SK-N-SH treated with all-trans-retinoic acid at 6 μM for 48 hours (cell line): ENCODE measurements at regions not wholly inside any gene's neighbourhood (a gene's known extent, or its start where the extent isn't known, plus 50 kb on each side); places are given as distances from the start of the nearest gene placed in this dataset.

Experiments
- ATAC-seq: fragments of 200-7000 bp; cut with Tn5 transposase; 3 replicates; pipeline ENCODE4 v1.9.1; 2020; ENCODE audit warnings: mild to moderate bottlenecking, moderate library complexity
- ARNTL ChIP-seq: fragments of 450-650 bp; formaldehyde crosslinking; IDR thresholded peaks from 2 replicates; pipeline ENCODE4 v1.5.0; 2020; ENCODE audit warnings: low read depth, mild to moderate bottlenecking, moderate library complexity, borderline replicate concordance
- BACH2 ChIP-seq: fragments of 250-450 bp; sonication (Bioruptor Pico); IDR thresholded peaks from 2 replicates; pipeline ENCODE4 v1.9.0; 2021; ENCODE audit warnings: mild to moderate bottlenecking, borderline replicate concordance
- CREB5 ChIP-seq: fragments of 250-450 bp; sonication (Bioruptor Pico); IDR thresholded peaks from 2 replicates; pipeline ENCODE4 v1.5.1; 2020; ENCODE audit warnings: low read depth, mild to moderate bottlenecking, moderate library complexity
- CSDC2 ChIP-seq: fragments of 250-450 bp; sonication (Bioruptor Pico); IDR thresholded peaks from 2 replicates; pipeline ENCODE4 v1.5.0; 2020; ENCODE audit warnings: mild to moderate bottlenecking, moderate library complexity
- CSRNP3 ChIP-seq: fragments of 250-450 bp; sonication (Bioruptor Pico); IDR thresholded peaks from 2 replicates; pipeline ENCODE4 v1.5.1; 2021; ENCODE audit warnings: mild to moderate bottlenecking, moderate library complexity
- ESRRG ChIP-seq: fragments of 250-450 bp; sonication (Bioruptor Pico); IDR thresholded peaks from 2 replicates; pipeline ENCODE4 v1.6.1; 2021; ENCODE audit warnings: mild to moderate bottlenecking
- GLIS3 ChIP-seq: fragments of 250-450 bp; sonication (Bioruptor Pico); IDR thresholded peaks from 2 replicates; pipeline ENCODE4 v1.5.0; 2020; ENCODE audit warnings: mild to moderate bottlenecking, moderate library complexity
- OSR1 ChIP-seq: fragments of 250-450 bp; sonication (Bioruptor Pico); IDR thresholded peaks from 2 replicates; pipeline ENCODE4 v1.8.0; 2022; ENCODE audit warnings: moderate library complexity, mild to moderate bottlenecking, inconsistent platforms
- PATZ1 ChIP-seq: fragments of 250-450 bp; sonication (Bioruptor Pico); IDR thresholded peaks from 2 replicates; pipeline ENCODE4 v1.8.0; 2020; ENCODE audit warnings: mild to moderate bottlenecking, moderate library complexity, borderline replicate concordance
- SNAI2 ChIP-seq: fragments of 250-450 bp; sonication (Bioruptor Pico); IDR thresholded peaks from 2 replicates; pipeline ENCODE4 v1.5.0; 2020; ENCODE audit warnings: mild to moderate bottlenecking, moderate library complexity
- TCF4 ChIP-seq: fragments of 250-450 bp; sonication (Bioruptor Pico); IDR thresholded peaks from 2 replicates; pipeline ENCODE4 v1.8.0; 2021; ENCODE audit warnings: mild to moderate bottlenecking, moderate library complexity, borderline replicate concordance
- TOX ChIP-seq: fragments of 250-450 bp; sonication (Bioruptor Pico); IDR thresholded peaks from 2 replicates; pipeline ENCODE4 v1.8.0; 2021; ENCODE audit warnings: mild to moderate bottlenecking, moderate library complexity, borderline replicate concordance
- TSHZ2 ChIP-seq: fragments of 250-450 bp; sonication (Bioruptor Pico); IDR thresholded peaks from 2 replicates; pipeline ENCODE4 v1.5.0; 2020; ENCODE audit warnings: mild to moderate bottlenecking, moderate library complexity
- ZC3H10 ChIP-seq: fragments of 250-450 bp; sonication (Bioruptor Pico); IDR thresholded peaks from 2 replicates; pipeline ENCODE4 v1.5.1; 2021; ENCODE audit warnings: mild to moderate bottlenecking, moderate library complexity
- ZFP3 ChIP-seq: fragments of 250-450 bp; sonication (Bioruptor Pico); IDR thresholded peaks from 2 replicates; pipeline ENCODE4 v1.5.0; 2020; ENCODE audit warnings: mild to moderate bottlenecking, moderate library complexity
- ZFP30 ChIP-seq: fragments of 450-650 bp; formaldehyde crosslinking; IDR thresholded peaks from 2 replicates; pipeline ENCODE4 v1.5.0; 2022; ENCODE audit warnings: mild to moderate bottlenecking, moderate library complexity
- ZNF565 ChIP-seq: fragments of 450-650 bp; formaldehyde crosslinking; conservative IDR thresholded peaks from 2 replicates; pipeline ENCODE4 v1.5.0; 2020; ENCODE audit warnings: low read depth, mild to moderate bottlenecking, moderate library complexity
- ZNF70 ChIP-seq: fragments of 450-650 bp; formaldehyde crosslinking; IDR thresholded peaks from 2 replicates; pipeline ENCODE4 v1.5.0; 2020; ENCODE audit warnings: mild to moderate bottlenecking, moderate library complexity
- ZNF8 ChIP-seq: fragments of 450-650 bp; formaldehyde crosslinking; IDR thresholded peaks from 2 replicates; pipeline ENCODE4 v1.5.0; 2020; ENCODE audit warnings: mild to moderate bottlenecking, moderate library complexity
- TF ChIP-seq, protein P1 (sequence below): fragments of 250-450 bp; sonication (Bioruptor Pico); IDR thresholded peaks from 2 replicates; pipeline ENCODE4 v1.8.0; 2021; ENCODE audit warnings: low read depth, mild to moderate bottlenecking, moderate library complexity, borderline replicate concordance

DNA sequence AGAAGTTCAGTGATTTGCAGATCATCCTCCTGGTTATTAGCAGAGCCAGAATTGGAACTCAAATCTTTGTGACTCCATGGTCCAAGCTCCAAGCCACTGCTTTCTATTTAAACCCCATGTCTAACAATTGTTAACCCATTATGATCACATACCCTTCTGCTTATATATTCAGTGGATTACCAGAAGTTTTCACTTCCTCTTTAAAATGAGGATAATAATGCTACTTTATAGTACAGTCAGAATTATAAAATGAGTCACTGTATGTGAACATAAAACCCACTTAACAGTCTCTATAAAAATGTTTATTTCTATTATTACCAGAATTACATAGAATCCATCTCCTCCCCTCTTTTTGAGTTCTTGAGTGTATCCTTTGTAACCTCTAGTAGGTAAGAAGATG is 550.7 kb upstream of the DPPA4 start:
- TF ChIP-seq CSRNP3 (no peak), ZNF565 (no peak), ZFP30 (CRISPR knock-in tag) (no peak), PATZ1 (CRISPR knock-in tag) (no peak), ESRRG (CRISPR knock-in tag) (no peak), GLIS3 (CRISPR knock-in tag) (no peak), CREB5 (CRISPR knock-in tag) (no peak), TSHZ2 (CRISPR knock-in tag) (no peak), TCF4 (CRISPR knock-in tag) (no peak), SNAI2 (no peak), ZC3H10 (CRISPR knock-in tag) (no peak)
- TF ChIP-seq, protein P1, sequence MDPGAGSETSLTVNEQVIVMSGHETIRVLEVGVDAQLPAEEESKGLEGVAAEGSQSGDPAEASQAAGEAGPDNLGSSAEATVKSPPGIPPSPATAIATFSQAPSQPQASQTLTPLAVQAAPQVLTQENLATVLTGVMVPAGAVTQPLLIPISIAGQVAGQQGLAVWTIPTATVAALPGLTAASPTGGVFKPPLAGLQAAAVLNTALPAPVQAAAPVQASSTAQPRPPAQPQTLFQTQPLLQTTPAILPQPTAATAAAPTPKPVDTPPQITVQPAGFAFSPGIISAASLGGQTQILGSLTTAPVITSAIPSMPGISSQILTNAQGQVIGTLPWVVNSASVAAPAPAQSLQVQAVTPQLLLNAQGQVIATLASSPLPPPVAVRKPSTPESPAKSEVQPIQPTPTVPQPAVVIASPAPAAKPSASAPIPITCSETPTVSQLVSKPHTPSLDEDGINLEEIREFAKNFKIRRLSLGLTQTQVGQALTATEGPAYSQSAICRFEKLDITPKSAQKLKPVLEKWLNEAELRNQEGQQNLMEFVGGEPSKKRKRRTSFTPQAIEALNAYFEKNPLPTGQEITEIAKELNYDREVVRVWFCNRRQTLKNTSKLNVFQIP (CRISPR knock-in tag): no peak
- no peak for ATAC-seq

GRCh38 chr3:109897734-109898133 is 560.4 kb upstream of the DPPA4 start:
- no peak for ATAC-seq
- TF ChIP-seq OSR1 (CRISPR knock-in tag): no peak
- no peak for TF ChIP-seq TOX
- TF ChIP-seq ZFP3 (CRISPR knock-in tag): no peak
- no peak for TF ChIP-seq TSHZ2 (CRISPR knock-in tag)
- no peak for TF ChIP-seq ZNF565
- TF ChIP-seq ZNF70: no peak
- no peak for TF ChIP-seq ZFP30 (CRISPR knock-in tag)
- no peak for TF ChIP-seq ARNTL (CRISPR knock-in tag)
- TF ChIP-seq, protein P1 (CRISPR knock-in tag): no peak
- no peak for TF ChIP-seq CSDC2 (CRISPR knock-in tag)
- TF ChIP-seq CREB5 (CRISPR knock-in tag): no peak
- TF ChIP-seq ZNF8 (CRISPR knock-in tag): no peak
- TF ChIP-seq BACH2 (CRISPR knock-in tag): no peak
- no peak for TF ChIP-seq PATZ1 (CRISPR knock-in tag)
- no peak for TF ChIP-seq GLIS3 (CRISPR knock-in tag)
- TF ChIP-seq SNAI2: no peak
